PFSK-1 (cell line): ENCODE measurements at regions not wholly inside any gene's neighbourhood (a gene's known extent, or its start where the extent isn't known, plus 50 kb on each side); places are given as distances from the start of the nearest gene placed in this dataset.

ENCODE experiments used
- POLR2AphosphoS5 ChIP-seq: IDR thresholded peaks from 2 replicates; pipeline ENCODE4 v1.6.1; 2012; ENCODE audit warnings: low read depth, mild to moderate bottlenecking, control low read depth, low read length, moderate library complexity
- SIN3A ChIP-seq: IDR thresholded peaks from 2 replicates; pipeline ENCODE4 v1.6.1; 2012; ENCODE audit warnings: mild to moderate bottlenecking, low read length, moderate library complexity, borderline replicate concordance; ENCODE audit not compliant: insufficient read depth
- TAF1 ChIP-seq: IDR thresholded peaks from 2 replicates; pipeline ENCODE4 v1.6.1; 2012; ENCODE audit warnings: low read length, control low read depth, borderline replicate concordance; ENCODE audit not compliant: insufficient read depth
- TF ChIP-seq, protein P1 (sequence below), 2 experiments: IDR thresholded peaks; 2 replicates each; pipeline versions ENCODE4 v1.6.1 to v1.8.0; 2011 to 2012; ENCODE audit warnings: low read depth in 2 of 2, low read length in 2 of 2, control low read depth in 1 of 2, inconsistent platforms in 1 of 2, mild to moderate bottlenecking in 1 of 2, moderate library complexity in 1 of 2; ENCODE audit not compliant: insufficient read depth in 1 of 2

DNA sequence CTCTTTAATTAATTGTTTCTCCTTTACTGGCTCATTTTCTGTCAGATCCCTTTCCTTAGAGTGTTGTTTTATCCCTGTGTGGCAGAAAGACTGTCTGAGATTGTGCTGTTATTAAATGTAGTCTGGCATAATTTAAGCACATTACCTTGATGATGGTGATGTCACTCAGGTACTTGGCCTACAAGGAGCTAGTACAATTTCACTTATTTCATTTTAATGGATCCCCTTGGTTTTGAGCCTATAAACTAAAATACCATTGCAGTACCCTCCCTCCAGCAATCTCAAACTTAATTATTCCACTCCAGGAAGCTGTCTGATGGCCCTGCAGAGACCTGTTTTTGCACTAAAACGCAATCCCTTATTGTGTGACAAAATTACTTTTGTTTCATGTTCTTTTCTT lies 968.6 kb downstream of the ADGRL3 start:
- TF ChIP-seq, protein P1, sequence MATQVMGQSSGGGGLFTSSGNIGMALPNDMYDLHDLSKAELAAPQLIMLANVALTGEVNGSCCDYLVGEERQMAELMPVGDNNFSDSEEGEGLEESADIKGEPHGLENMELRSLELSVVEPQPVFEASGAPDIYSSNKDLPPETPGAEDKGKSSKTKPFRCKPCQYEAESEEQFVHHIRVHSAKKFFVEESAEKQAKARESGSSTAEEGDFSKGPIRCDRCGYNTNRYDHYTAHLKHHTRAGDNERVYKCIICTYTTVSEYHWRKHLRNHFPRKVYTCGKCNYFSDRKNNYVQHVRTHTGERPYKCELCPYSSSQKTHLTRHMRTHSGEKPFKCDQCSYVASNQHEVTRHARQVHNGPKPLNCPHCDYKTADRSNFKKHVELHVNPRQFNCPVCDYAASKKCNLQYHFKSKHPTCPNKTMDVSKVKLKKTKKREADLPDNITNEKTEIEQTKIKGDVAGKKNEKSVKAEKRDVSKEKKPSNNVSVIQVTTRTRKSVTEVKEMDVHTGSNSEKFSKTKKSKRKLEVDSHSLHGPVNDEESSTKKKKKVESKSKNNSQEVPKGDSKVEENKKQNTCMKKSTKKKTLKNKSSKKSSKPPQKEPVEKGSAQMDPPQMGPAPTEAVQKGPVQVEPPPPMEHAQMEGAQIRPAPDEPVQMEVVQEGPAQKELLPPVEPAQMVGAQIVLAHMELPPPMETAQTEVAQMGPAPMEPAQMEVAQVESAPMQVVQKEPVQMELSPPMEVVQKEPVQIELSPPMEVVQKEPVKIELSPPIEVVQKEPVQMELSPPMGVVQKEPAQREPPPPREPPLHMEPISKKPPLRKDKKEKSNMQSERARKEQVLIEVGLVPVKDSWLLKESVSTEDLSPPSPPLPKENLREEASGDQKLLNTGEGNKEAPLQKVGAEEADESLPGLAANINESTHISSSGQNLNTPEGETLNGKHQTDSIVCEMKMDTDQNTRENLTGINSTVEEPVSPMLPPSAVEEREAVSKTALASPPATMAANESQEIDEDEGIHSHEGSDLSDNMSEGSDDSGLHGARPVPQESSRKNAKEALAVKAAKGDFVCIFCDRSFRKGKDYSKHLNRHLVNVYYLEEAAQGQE (IDR thresholded peaks at IDR 0.05; ENCODE audit: insufficient read depth in 1 of 2, low read depth in 2 of 2, low read length in 2 of 2), result no peak
- TF ChIP-seq POLR2AphosphoS5 (no peak), SIN3A (no peak), TAF1 (no peak)
